WTC11 (cell line): ENCODE measurements at regions not wholly inside any gene's neighbourhood (a gene's known extent, or its start where the extent isn't known, plus 50 kb on each side); places are given as distances from the start of the nearest gene placed in this dataset.

Experiments
- ATAC-seq: fragments of 200-7000 bp; cut with Tn5 transposase; 2 replicates; pipeline ENCODE4 v1.10.0; 2021; ENCODE audit warnings: mild to moderate bottlenecking, moderate library complexity
- CTCF ChIA-PET: fragments of 300-600 bp; sonication (Branson Sonifier 250); formaldehyde crosslinking; loops from one replicate; lab custom pipeline; 2021; ENCODE audit warnings: antibody characterized with exemption; lab: Charles Lee
- POLR2A ChIA-PET: fragments of 350-600 bp; sonication (Branson Sonifier 250); formaldehyde crosslinking; loops from one replicate; lab custom pipeline; 2021; ENCODE audit warnings: antibody characterized with exemption; lab: Charles Lee
- DNase-seq: peaks from one replicate; pipeline ENCODE4 v3.0.0; 2021; ENCODE audit warnings: low spot score
- H3K27ac Mint-ChIP-seq: 2 replicates; pipeline ENCODE4 v1.8.0; 2021; ENCODE audit warnings: mixed read lengths
- H3K27me3 Mint-ChIP-seq: 2 replicates; pipeline ENCODE4 v1.8.0; 2021; ENCODE audit warnings: low read depth, mild to moderate bottlenecking, moderate library complexity, mixed read lengths
- H3K36me3 Mint-ChIP-seq: 2 replicates; pipeline ENCODE4 v1.8.0; 2021; ENCODE audit warnings: mixed read lengths
- H3K4me1 Mint-ChIP-seq: 2 replicates; pipeline ENCODE4 v1.8.0; 2022; ENCODE audit warnings: mixed read lengths
- H3K4me3 Mint-ChIP-seq: 2 replicates; pipeline ENCODE4 v1.8.0; 2021; ENCODE audit warnings: mild to moderate bottlenecking, moderate library complexity, mixed read lengths
- H3K9me3 Mint-ChIP-seq: 2 replicates; pipeline ENCODE4 v1.8.0; 2021; ENCODE audit warnings: mixed read lengths
- ATF1 ChIP-seq: sonication (generic); formaldehyde crosslinking; IDR thresholded peaks from 2 replicates; pipeline ENCODE4 v1.8.1; 2023; ENCODE audit warnings: mild to moderate bottlenecking, moderate library complexity, missing genetic modification reagents
- CREB1 ChIP-seq: sonication (generic); formaldehyde crosslinking; IDR thresholded peaks from 2 replicates; pipeline ENCODE4 v1.8.0; 2023; ENCODE audit warnings: mild to moderate bottlenecking, missing genetic modification reagents
- ELF4 ChIP-seq: sonication (generic); formaldehyde crosslinking; IDR thresholded peaks from 2 replicates; pipeline ENCODE4 v1.8.1; 2022; ENCODE audit warnings: low read depth, mild to moderate bottlenecking, moderate library complexity, missing genetic modification reagents
- NFYB ChIP-seq: sonication (generic); formaldehyde crosslinking; conservative IDR thresholded peaks from 2 replicates; pipeline ENCODE4 v1.8.0; 2022; ENCODE audit warnings: low read depth, missing genetic modification reagents
- RORB ChIP-seq: fragments of 250-450 bp; sonication (Bioruptor Pico); IDR thresholded peaks from 2 replicates; pipeline ENCODE4 v1.9.0; 2021; ENCODE audit warnings: mild to moderate bottlenecking
- SMAD3 ChIP-seq: sonication (generic); formaldehyde crosslinking; IDR thresholded peaks from 2 replicates; pipeline ENCODE4 v1.8.0; 2022; ENCODE audit warnings: missing genetic modification reagents, mild to moderate bottlenecking, borderline replicate concordance
- SP1 ChIP-seq: sonication (generic); formaldehyde crosslinking; conservative IDR thresholded peaks from 2 replicates; pipeline ENCODE4 v1.8.1; 2022; ENCODE audit warnings: missing genetic modification reagents
- TP53 ChIP-seq: sonication (generic); formaldehyde crosslinking; IDR thresholded peaks from 2 replicates; pipeline ENCODE4 v1.8.1; 2023; ENCODE audit warnings: mild to moderate bottlenecking, missing genetic modification reagents
- ZNF396 ChIP-seq: fragments of 250-450 bp; sonication (Bioruptor Pico); IDR thresholded peaks from 2 replicates; pipeline ENCODE4 v1.8.0; 2021; ENCODE audit warnings: mild to moderate bottlenecking, moderate library complexity, borderline replicate concordance
- TF ChIP-seq, protein P1 (sequence below): fragments of 250-450 bp; sonication (Bioruptor Pico); IDR thresholded peaks from 2 replicates; pipeline ENCODE4 v1.9.0; 2021; ENCODE audit warnings: mild to moderate bottlenecking
- TF ChIP-seq, protein P2 (sequence below): sonication (generic); formaldehyde crosslinking; IDR thresholded peaks from 2 replicates; pipeline ENCODE4 v1.8.0; 2022; ENCODE audit warnings: mild to moderate bottlenecking, missing genetic modification reagents
- TF ChIP-seq, protein P3 (sequence below): sonication (generic); formaldehyde crosslinking; IDR thresholded peaks from 2 replicates; pipeline ENCODE4 v1.8.1; 2023; ENCODE audit warnings: mild to moderate bottlenecking, moderate library complexity, missing genetic modification reagents
- TF ChIP-seq, protein P4 (sequence below): fragments of 200-600 bp; IDR thresholded peaks from 2 replicates; pipeline ENCODE4 v1.8.0; 2022; ENCODE audit warnings: antibody characterized with exemption
- TF ChIP-seq, protein P5 (sequence below): sonication (generic); formaldehyde crosslinking; IDR thresholded peaks from 2 replicates; pipeline ENCODE4 v1.8.1; 2022; ENCODE audit warnings: mild to moderate bottlenecking, missing genetic modification reagents, moderate library complexity, borderline replicate concordance
- TF ChIP-seq, protein P6 (sequence below): fragments of 250-450 bp; sonication (Bioruptor Pico); IDR thresholded peaks from 2 replicates; pipeline ENCODE4 v1.9.0; 2021; ENCODE audit warnings: moderate library complexity, mild to moderate bottlenecking, inconsistent platforms, borderline replicate concordance
- TF ChIP-seq, protein P7 (sequence below): sonication (generic); formaldehyde crosslinking; IDR thresholded peaks from 2 replicates; pipeline ENCODE4 v1.8.1; 2023; ENCODE audit warnings: mild to moderate bottlenecking, missing genetic modification reagents, borderline replicate concordance

DNA sequence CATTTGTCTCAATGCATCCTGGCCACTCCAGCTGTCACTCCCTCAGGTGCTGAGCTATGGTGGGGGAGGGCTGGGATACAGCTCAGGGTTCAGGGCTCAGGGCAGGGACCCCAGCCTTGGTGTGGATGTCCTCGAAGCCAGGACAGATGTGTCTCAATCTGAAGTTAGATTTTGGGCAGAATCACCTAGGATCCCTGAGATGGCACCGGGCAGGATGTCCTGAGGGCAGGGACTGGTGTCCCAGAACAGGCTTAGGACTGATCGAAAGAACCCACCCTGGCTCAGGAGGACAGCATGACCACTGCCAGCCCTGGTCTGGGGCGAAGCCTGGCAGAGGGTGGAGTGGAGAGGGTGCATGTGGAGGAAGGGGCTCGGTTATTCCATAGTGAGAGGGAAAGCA, 96.8 kb upstream of the THY1 start:
- ChIA-PET CTCF (interaction anchor here (1.2 to 1.4 kb wide), 2 partner anchors 14 to 28 kb away, joined by 3 to 5 read pairs; no protein-coding TSS in a partner anchor), POLR2A (no interaction called here)
- no peak overlapping the region for H3K27ac Mint-ChIP-seq
- no peaks in the 10 kb centered on the region for H3K36me3 Mint-ChIP-seq
- TF ChIP-seq ATF1 (CRISPR knock-in tag) (no peak), SMAD3 (CRISPR knock-in tag) (no peak), CREB1 (CRISPR knock-in tag) (no peak), ZNF396 (CRISPR knock-in tag) (no peak), NFYB (CRISPR knock-in tag) (no peak), ELF4 (CRISPR knock-in tag) (no peak), RORB (CRISPR knock-in tag) (no peak), SP1 (CRISPR knock-in tag) (no peak), TP53 (CRISPR knock-in tag) (no peak)
- TF ChIP-seq, protein P1, sequence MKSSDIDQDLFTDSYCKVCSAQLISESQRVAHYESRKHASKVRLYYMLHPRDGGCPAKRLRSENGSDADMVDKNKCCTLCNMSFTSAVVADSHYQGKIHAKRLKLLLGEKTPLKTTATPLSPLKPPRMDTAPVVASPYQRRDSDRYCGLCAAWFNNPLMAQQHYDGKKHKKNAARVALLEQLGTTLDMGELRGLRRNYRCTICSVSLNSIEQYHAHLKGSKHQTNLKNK (CRISPR knock-in tag), result no peak
- TF ChIP-seq, protein P2, sequence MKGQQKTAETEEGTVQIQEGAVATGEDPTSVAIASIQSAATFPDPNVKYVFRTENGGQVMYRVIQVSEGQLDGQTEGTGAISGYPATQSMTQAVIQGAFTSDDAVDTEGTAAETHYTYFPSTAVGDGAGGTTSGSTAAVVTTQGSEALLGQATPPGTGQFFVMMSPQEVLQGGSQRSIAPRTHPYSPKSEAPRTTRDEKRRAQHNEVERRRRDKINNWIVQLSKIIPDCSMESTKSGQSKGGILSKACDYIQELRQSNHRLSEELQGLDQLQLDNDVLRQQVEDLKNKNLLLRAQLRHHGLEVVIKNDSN (CRISPR knock-in tag), result no peak
- TF ChIP-seq, protein P3, sequence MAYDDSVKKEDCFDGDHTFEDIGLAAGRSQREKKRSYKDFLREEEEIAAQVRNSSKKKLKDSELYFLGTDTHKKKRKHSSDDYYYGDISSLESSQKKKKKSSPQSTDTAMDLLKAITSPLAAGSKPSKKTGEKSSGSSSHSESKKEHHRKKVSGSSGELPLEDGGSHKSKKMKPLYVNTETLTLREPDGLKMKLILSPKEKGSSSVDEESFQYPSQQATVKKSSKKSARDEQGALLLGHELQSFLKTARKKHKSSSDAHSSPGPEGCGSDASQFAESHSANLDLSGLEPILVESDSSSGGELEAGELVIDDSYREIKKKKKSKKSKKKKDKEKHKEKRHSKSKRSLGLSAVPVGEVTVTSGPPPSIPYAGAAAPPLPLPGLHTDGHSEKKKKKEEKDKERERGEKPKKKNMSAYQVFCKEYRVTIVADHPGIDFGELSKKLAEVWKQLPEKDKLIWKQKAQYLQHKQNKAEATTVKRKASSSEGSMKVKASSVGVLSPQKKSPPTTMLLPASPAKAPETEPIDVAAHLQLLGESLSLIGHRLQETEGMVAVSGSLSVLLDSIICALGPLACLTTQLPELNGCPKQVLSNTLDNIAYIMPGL, result no peak
- TF ChIP-seq, protein P4, sequence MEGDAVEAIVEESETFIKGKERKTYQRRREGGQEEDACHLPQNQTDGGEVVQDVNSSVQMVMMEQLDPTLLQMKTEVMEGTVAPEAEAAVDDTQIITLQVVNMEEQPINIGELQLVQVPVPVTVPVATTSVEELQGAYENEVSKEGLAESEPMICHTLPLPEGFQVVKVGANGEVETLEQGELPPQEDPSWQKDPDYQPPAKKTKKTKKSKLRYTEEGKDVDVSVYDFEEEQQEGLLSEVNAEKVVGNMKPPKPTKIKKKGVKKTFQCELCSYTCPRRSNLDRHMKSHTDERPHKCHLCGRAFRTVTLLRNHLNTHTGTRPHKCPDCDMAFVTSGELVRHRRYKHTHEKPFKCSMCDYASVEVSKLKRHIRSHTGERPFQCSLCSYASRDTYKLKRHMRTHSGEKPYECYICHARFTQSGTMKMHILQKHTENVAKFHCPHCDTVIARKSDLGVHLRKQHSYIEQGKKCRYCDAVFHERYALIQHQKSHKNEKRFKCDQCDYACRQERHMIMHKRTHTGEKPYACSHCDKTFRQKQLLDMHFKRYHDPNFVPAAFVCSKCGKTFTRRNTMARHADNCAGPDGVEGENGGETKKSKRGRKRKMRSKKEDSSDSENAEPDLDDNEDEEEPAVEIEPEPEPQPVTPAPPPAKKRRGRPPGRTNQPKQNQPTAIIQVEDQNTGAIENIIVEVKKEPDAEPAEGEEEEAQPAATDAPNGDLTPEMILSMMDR, result no peak
- TF ChIP-seq, protein P5, sequence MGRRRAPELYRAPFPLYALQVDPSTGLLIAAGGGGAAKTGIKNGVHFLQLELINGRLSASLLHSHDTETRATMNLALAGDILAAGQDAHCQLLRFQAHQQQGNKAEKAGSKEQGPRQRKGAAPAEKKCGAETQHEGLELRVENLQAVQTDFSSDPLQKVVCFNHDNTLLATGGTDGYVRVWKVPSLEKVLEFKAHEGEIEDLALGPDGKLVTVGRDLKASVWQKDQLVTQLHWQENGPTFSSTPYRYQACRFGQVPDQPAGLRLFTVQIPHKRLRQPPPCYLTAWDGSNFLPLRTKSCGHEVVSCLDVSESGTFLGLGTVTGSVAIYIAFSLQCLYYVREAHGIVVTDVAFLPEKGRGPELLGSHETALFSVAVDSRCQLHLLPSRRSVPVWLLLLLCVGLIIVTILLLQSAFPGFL (CRISPR knock-in tag), result no peak
- TF ChIP-seq, protein P6, sequence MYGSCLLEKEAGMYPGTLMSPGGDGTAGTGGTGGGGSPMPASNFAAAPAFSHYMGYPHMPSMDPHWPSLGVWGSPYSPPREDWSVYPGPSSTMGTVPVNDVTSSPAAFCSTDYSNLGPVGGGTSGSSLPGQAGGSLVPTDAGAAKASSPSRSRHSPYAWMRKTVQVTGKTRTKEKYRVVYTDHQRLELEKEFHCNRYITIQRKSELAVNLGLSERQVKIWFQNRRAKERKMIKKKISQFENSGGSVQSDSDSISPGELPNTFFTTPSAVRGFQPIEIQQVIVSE (CRISPR knock-in tag), result no peak
- TF ChIP-seq, protein P7, sequence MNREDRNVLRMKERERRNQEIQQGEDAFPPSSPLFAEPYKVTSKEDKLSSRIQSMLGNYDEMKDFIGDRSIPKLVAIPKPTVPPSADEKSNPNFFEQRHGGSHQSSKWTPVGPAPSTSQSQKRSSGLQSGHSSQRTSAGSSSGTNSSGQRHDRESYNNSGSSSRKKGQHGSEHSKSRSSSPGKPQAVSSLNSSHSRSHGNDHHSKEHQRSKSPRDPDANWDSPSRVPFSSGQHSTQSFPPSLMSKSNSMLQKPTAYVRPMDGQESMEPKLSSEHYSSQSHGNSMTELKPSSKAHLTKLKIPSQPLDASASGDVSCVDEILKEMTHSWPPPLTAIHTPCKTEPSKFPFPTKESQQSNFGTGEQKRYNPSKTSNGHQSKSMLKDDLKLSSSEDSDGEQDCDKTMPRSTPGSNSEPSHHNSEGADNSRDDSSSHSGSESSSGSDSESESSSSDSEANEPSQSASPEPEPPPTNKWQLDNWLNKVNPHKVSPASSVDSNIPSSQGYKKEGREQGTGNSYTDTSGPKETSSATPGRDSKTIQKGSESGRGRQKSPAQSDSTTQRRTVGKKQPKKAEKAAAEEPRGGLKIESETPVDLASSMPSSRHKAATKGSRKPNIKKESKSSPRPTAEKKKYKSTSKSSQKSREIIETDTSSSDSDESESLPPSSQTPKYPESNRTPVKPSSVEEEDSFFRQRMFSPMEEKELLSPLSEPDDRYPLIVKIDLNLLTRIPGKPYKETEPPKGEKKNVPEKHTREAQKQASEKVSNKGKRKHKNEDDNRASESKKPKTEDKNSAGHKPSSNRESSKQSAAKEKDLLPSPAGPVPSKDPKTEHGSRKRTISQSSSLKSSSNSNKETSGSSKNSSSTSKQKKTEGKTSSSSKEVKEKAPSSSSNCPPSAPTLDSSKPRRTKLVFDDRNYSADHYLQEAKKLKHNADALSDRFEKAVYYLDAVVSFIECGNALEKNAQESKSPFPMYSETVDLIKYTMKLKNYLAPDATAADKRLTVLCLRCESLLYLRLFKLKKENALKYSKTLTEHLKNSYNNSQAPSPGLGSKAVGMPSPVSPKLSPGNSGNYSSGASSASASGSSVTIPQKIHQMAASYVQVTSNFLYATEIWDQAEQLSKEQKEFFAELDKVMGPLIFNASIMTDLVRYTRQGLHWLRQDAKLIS (CRISPR knock-in tag), result no peak
- DNase-seq (no peak), ATAC-seq (no peak)
- H3K27me3 Mint-ChIP-seq, result peaks cover 5% of the 10 kb centered on the region; the same call in 1 of the 2 replicates
- H3K4me1 Mint-ChIP-seq, result peaks cover 4% of the 10 kb centered on the region
- no peaks in the 10 kb centered on the region for H3K9me3 Mint-ChIP-seq
- no peak overlapping the region for H3K4me3 Mint-ChIP-seq
